HuH-7.5 (cell line): ENCODE measurements at regions not wholly inside any gene's neighbourhood (a gene's known extent, or its start where the extent isn't known, plus 50 kb on each side); places are given as distances from the start of the nearest gene placed in this dataset.

Experiments used
- DNase-seq: peaks from one replicate; pipeline ENCODE4 v3.0.0; 2011; ENCODE audit warnings: low spot score

GRCh38 chr3:188041193-188041592, 112.8 kb upstream of the LPP start:
- no peak for DNase-seq

GRCh38 chr3:188041895-188042294, 112.1 kb upstream of the LPP start:
- no peak for DNase-seq

GRCh38 chr3:188042466-188042865, 111.5 kb upstream of the LPP start:
- no peak for DNase-seq

- no peak for DNase-seq
Observed at GRCh38 chr3:188043891-188044290, 110.1 kb upstream of the LPP start.

- no peak for DNase-seq
Observed at GRCh38 chr3:188046561-188047211, 107.3 kb upstream of the LPP start.

- no peak for DNase-seq
Observed at GRCh38 chr3:188047536-188047935, 106.4 kb upstream of the LPP start.

- DNase-seq, result no peak
Observed at GRCh38 chr3:188049606-188050530, 104.1 kb upstream of the LPP start.

GRCh38 chr3:188051801-188052168, 102.2 kb upstream of the LPP start:
- no peak for DNase-seq

GRCh38 chr3:188052169-188053035, 101.6 kb upstream of the LPP start:
- DNase-seq, result no peak

- no peak for DNase-seq
Observed at GRCh38 chr3:188053036-188053340, 101.0 kb upstream of the LPP start.

GRCh38 chr3:188053710-188054380, 100.1 kb upstream of the LPP start:
- no peak for DNase-seq

GRCh38 chr3:188054541-188054940, 99.4 kb upstream of the LPP start:
- no peak for DNase-seq

GRCh38 chr3:188055388-188055787, 98.6 kb upstream of the LPP start:
- DNase-seq, result no peak

- DNase-seq, result no peak
Observed at GRCh38 chr3:188057124-188057523, 96.8 kb upstream of the LPP start.

- DNase-seq, result no peak
Observed at GRCh38 chr3:188058569-188059184, 95.3 kb upstream of the LPP start.

- no peak for DNase-seq
Observed at GRCh38 chr3:188059351-188059750, 94.6 kb upstream of the LPP start.

- DNase-seq, result no peak
Observed at GRCh38 chr3:188060264-188060835, 93.6 kb upstream of the LPP start.

- DNase-seq, result no peak
Observed at GRCh38 chr3:188060840-188061544, 93.0 kb upstream of the LPP start.

GRCh38 chr3:188062216-188062615, 91.7 kb upstream of the LPP start:
- no peak for DNase-seq

- DNase-seq, result no peak
Observed at GRCh38 chr3:188064831-188065493, 89.0 kb upstream of the LPP start.
